Mesendoderm (in vitro differentiated cells): ENCODE measurements at regions not wholly inside any gene's neighbourhood (a gene's known extent, or its start where the extent isn't known, plus 50 kb on each side); places are given as distances from the start of the nearest gene placed in this dataset.
"Not testable (repeated sequence)": the region's sequence is repeated elsewhere in the genome, so short reads cannot be mapped to it uniquely, and the experiment has no call there.

Experiments used
- DNase-seq: peaks from one replicate; pipeline ENCODE4 v3.0.0; 2013
- H2AK5ac ChIP-seq: 2 replicates; pipeline ENCODE4 v1.6.1; 2013; ENCODE audit warnings: low read length, inconsistent platforms
- H2BK120ac ChIP-seq: 2 replicates; pipeline ENCODE4 v1.6.1; 2013; ENCODE audit warnings: low read depth, mild to moderate bottlenecking, low read length, moderate library complexity, mixed read lengths
- H2BK15ac ChIP-seq: replicated peaks from 2 replicates; pipeline ENCODE4 v1.6.1; 2013; ENCODE audit warnings: low read depth, mild to moderate bottlenecking, moderate library complexity
- H2BK5ac ChIP-seq: 2 replicates; pipeline ENCODE4 v1.6.1; 2013; ENCODE audit warnings: low read length, inconsistent platforms
- H3K18ac ChIP-seq: 2 replicates; pipeline ENCODE4 v1.6.1; 2013; ENCODE audit warnings: mild to moderate bottlenecking, low read length, mixed read lengths
- H3K23ac ChIP-seq: one replicate; pipeline ENCODE4 v1.6.1; 2013; ENCODE audit warnings: low read length
- H3K27ac ChIP-seq: 2 replicates; pipeline ENCODE4 v1.5.1; 2013; ENCODE audit warnings: low read depth, mild to moderate bottlenecking, inconsistent platforms, low read length, moderate library complexity
- H3K27me3 ChIP-seq: 2 replicates; pipeline ENCODE4 v1.6.1; 2013; ENCODE audit warnings: low read length, control low read depth, mild to moderate bottlenecking, inconsistent platforms; ENCODE audit not compliant: insufficient read depth, poor library complexity
- H3K36me3 ChIP-seq: 2 replicates; pipeline ENCODE4 v1.6.1; 2013; ENCODE audit warnings: low read length, inconsistent platforms; ENCODE audit not compliant: control insufficient read depth, insufficient read depth
- H3K4ac ChIP-seq: one replicate; pipeline ENCODE4 v1.6.1; 2013; ENCODE audit warnings: low read depth, mild to moderate bottlenecking, low read length, moderate library complexity
- H3K4me1 ChIP-seq: 2 replicates; pipeline ENCODE4 v1.6.1; 2013; ENCODE audit warnings: low read depth, low read length, inconsistent platforms; ENCODE audit not compliant: control insufficient read depth
- H3K4me2 ChIP-seq: 2 replicates; pipeline ENCODE4 v1.6.1; 2013; ENCODE audit warnings: low read length
- H3K4me3 ChIP-seq: 2 replicates; pipeline ENCODE4 v1.5.1; 2013; ENCODE audit warnings: mild to moderate bottlenecking, low read length
- H3K56ac ChIP-seq: one replicate; pipeline ENCODE4 v1.6.1; 2013; ENCODE audit warnings: low read length
- H3K79me1 ChIP-seq: 2 replicates; pipeline ENCODE4 v1.6.1; 2013; ENCODE audit warnings: low read length, inconsistent platforms
- H3K79me2 ChIP-seq: 2 replicates; pipeline ENCODE4 v1.6.1; 2013; ENCODE audit warnings: mild to moderate bottlenecking, low read length; ENCODE audit not compliant: control insufficient read depth, insufficient read depth
- H3K9ac ChIP-seq: 2 replicates; pipeline ENCODE4 v1.6.1; 2013; ENCODE audit warnings: low read length, inconsistent platforms
- H4K5ac ChIP-seq: one replicate; pipeline ENCODE4 v1.6.1; 2013; ENCODE audit warnings: low read length
- H4K8ac ChIP-seq: one replicate; pipeline ENCODE4 v1.6.1; 2013; ENCODE audit warnings: low read depth, mild to moderate bottlenecking, control low read depth, low read length, moderate library complexity
- WGBS: extraction: QIAGEN DNeasy Blood & Tissue Kit; methylation state at CpG from one replicate; pipeline ENCODE4 v1.1.7; 2013; ENCODE audit warnings: low lambda C conversion rate, missing lambda C conversion rate; ENCODE audit not compliant: insufficient coverage; ENCODE audit errors: extremely low coverage; 5-methylcytosine and 5-hydroxymethylcytosine counted together

- Histone ChIP-seq H3K56ac (no peak overlapping the region), H3K18ac (no peak overlapping the region), H3K79me1 (no peaks in the 10 kb centered on the region), H3K23ac (no peak overlapping the region), H2BK5ac (no peak overlapping the region), H4K8ac (no peak overlapping the region), H3K27ac (no peak overlapping the region), H3K4me3 (no peak overlapping the region), H3K79me2 (no peaks in the 10 kb centered on the region), H3K36me3 (no peaks in the 10 kb centered on the region), H2AK5ac (no peak overlapping the region), H3K27me3 (no peaks in the 10 kb centered on the region), H2BK15ac (no peak overlapping the region), H2BK120ac (no peak overlapping the region), H3K4ac (no peak overlapping the region), H3K9ac (no peak overlapping the region), H3K4me2 (no peak overlapping the region), H4K5ac (no peak overlapping the region), H3K4me1 (no peaks in the 10 kb centered on the region)
- peak; percentile 63 for DNase-seq
- no CpG with 5 or more reads among the region's 4 CpGs for WGBS
These were observed 81.2 kb upstream of the DNAH5 start for GRCh38 chr5:14025569-14026286.

GRCh38 chr5:14022971-14023370 lies 78.5 kb upstream of the DNAH5 start:
- no peak overlapping the region for H2AK5ac ChIP-seq
- no peak overlapping the region for H3K9ac ChIP-seq
- no peak overlapping the region for H2BK120ac ChIP-seq
- no peak overlapping the region for H2BK5ac ChIP-seq
- no peak overlapping the region for H4K5ac ChIP-seq
- H3K27ac ChIP-seq, result no peak overlapping the region
- no peaks in the 10 kb centered on the region for H3K36me3 ChIP-seq
- no peak overlapping the region for H3K4me2 ChIP-seq
- H2BK15ac ChIP-seq, result no peak overlapping the region
- no peak overlapping the region for H3K23ac ChIP-seq
- no peaks in the 10 kb centered on the region for H3K79me1 ChIP-seq
- DNase-seq, result no peak
- H3K27me3 ChIP-seq, result no peaks in the 10 kb centered on the region
- no peak overlapping the region for H3K4me3 ChIP-seq
- no peak overlapping the region for H3K4ac ChIP-seq
- H3K4me1 ChIP-seq, result no peaks in the 10 kb centered on the region
- H4K8ac ChIP-seq, result no peak overlapping the region
- H3K56ac ChIP-seq, result no peak overlapping the region
- H3K79me2 ChIP-seq, result no peaks in the 10 kb centered on the region
- no peak overlapping the region for H3K18ac ChIP-seq
- no CpG with 5 or more reads among the region's 3 CpGs for WGBS

- H3K79me1 ChIP-seq, H4K5ac ChIP-seq, H3K9ac ChIP-seq, H3K36me3 ChIP-seq, H3K56ac ChIP-seq, H2BK5ac ChIP-seq, H3K4me3 ChIP-seq, H3K4me1 ChIP-seq, H4K8ac ChIP-seq, H3K27me3 ChIP-seq, H2BK120ac ChIP-seq, H3K4me2 ChIP-seq, H3K18ac ChIP-seq, H2BK15ac ChIP-seq, H3K23ac ChIP-seq, H3K79me2 ChIP-seq, H2AK5ac ChIP-seq, H3K27ac ChIP-seq, H3K4ac ChIP-seq, DNase-seq: not testable (repeated sequence)
- no CpG with 5 or more reads among the region's 4 CpGs for WGBS
These were observed 76.5 kb upstream of the DNAH5 start for GRCh38 chr5:14020944-14021343.

- no peak overlapping the region for H3K4ac ChIP-seq
These were observed 75.3 kb upstream of the DNAH5 start for GRCh38 chr5:14019768-14020290.

GRCh38 chr5:14017904-14018303 lies 73.4 kb upstream of the DNAH5 start:
- no peak overlapping the region for H3K18ac ChIP-seq
- H3K27ac ChIP-seq, result no peak overlapping the region
- H3K79me1 ChIP-seq, result no peaks in the 10 kb centered on the region
- H3K79me2 ChIP-seq, result no peaks in the 10 kb centered on the region
- H3K27me3 ChIP-seq, result no peaks in the 10 kb centered on the region
- H3K56ac ChIP-seq, result no peak overlapping the region
- H4K8ac ChIP-seq, result no peak overlapping the region
- H3K4me1 ChIP-seq, result no peaks in the 10 kb centered on the region
- no peak overlapping the region for H3K4me3 ChIP-seq
- H3K23ac ChIP-seq, result no peak overlapping the region
- no peak overlapping the region for H4K5ac ChIP-seq
- H2BK5ac ChIP-seq, result no peak overlapping the region
- no peak for DNase-seq
- H2BK15ac ChIP-seq, result no peak overlapping the region
- no peak overlapping the region for H3K9ac ChIP-seq
- H2AK5ac ChIP-seq, result no peak overlapping the region
- no peak overlapping the region for H3K4ac ChIP-seq
- H3K4me2 ChIP-seq, result no peak overlapping the region
- H3K36me3 ChIP-seq, result no peaks in the 10 kb centered on the region
- WGBS, result no CpG with 5 or more reads among the region's 8 CpGs
- H2BK120ac ChIP-seq, result no peak overlapping the region

More at GRCh38 chr5:14019768-14020290, 75.3 kb upstream of the DNAH5 start:
- H2BK120ac ChIP-seq, result no peak overlapping the region
- H3K36me3 ChIP-seq, result no peaks in the 10 kb centered on the region
- H3K56ac ChIP-seq, result no peak overlapping the region
- H2BK5ac ChIP-seq, result no peak overlapping the region
- H4K8ac ChIP-seq, result no peak overlapping the region
- no peak overlapping the region for H2AK5ac ChIP-seq
- H4K5ac ChIP-seq, result no peak overlapping the region
- H3K4me3 ChIP-seq, result no peak overlapping the region
- no peaks in the 10 kb centered on the region for H3K79me1 ChIP-seq
- H2BK15ac ChIP-seq, result no peak overlapping the region
- H3K4me2 ChIP-seq, result no peak overlapping the region
- no peak overlapping the region for H3K18ac ChIP-seq
- DNase-seq, result no peak
- no peaks in the 10 kb centered on the region for H3K4me1 ChIP-seq
- H3K23ac ChIP-seq, result no peak overlapping the region
- no peak overlapping the region for H3K27ac ChIP-seq
- no peak overlapping the region for H3K9ac ChIP-seq
- no peaks in the 10 kb centered on the region for H3K27me3 ChIP-seq
- WGBS, result no CpG with 5 or more reads among the region's 1 CpG
- H3K79me2 ChIP-seq, result no peaks in the 10 kb centered on the region

- Histone ChIP-seq H3K18ac (no peak overlapping the region), H3K4me2 (no peak overlapping the region), H2BK120ac (no peak overlapping the region), H3K4me1 (no peaks in the 10 kb centered on the region), H4K8ac (no peak overlapping the region), H3K27me3 (no peaks in the 10 kb centered on the region), H3K79me1 (no peaks in the 10 kb centered on the region), H3K36me3 (no peaks in the 10 kb centered on the region), H4K5ac (no peak overlapping the region), H3K23ac (no peak overlapping the region), H3K9ac (no peak overlapping the region), H3K79me2 (no peaks in the 10 kb centered on the region), H3K4ac (no peak overlapping the region), H3K4me3 (no peak overlapping the region), H3K27ac (no peak overlapping the region), H2AK5ac (no peak overlapping the region), H2BK5ac (no peak overlapping the region), H2BK15ac (no peak overlapping the region), H3K56ac (no peak overlapping the region)
- WGBS, result no CpG with 5 or more reads among the region's 4 CpGs
- no peak for DNase-seq
These were observed 72.1 kb upstream of the DNAH5 start for GRCh38 chr5:14016549-14016948.
